Gastroesophageal sphincter (tissue), 4 donors: ENCODE measurements at regions not wholly inside any gene's neighbourhood (a gene's known extent, or its start where the extent isn't known, plus 50 kb on each side); places are given as distances from the start of the nearest gene placed in this dataset.

ENCODE experiments used
- ATAC-seq: fragments of 150-250 bp; one replicate; pipeline ENCODE4 v1.9.1; 2016; ENCODE audit warnings: mild to moderate bottlenecking, moderate library complexity
- H3K27ac ChIP-seq, 4 donors: fragments of 200-600 bp; sonication (generic) in 3 of 4; 1 replicate in 3 of 4; 2 replicates in 1 of 4; pipeline ENCODE4 v1.5.1; 2016 to 2019
- H3K27me3 ChIP-seq: fragments of 200-600 bp; sonication (generic); one replicate; pipeline ENCODE4 v1.5.1; 2019
- H3K36me3 ChIP-seq, 2 donors: fragments of 200-600 bp; sonication (generic); one replicate each; pipeline ENCODE4 v1.5.1; 2019; ENCODE audit warnings: control low read depth in 1 of 2
- H3K4me1 ChIP-seq, 3 donors: fragments of 200-600 bp; sonication (generic); 1 replicate in 2 of 3; 2 replicates in 1 of 3; pipeline ENCODE4 v1.5.1; 2016 to 2019; ENCODE audit warnings: control low read depth in 2 of 3
- H3K4me3 ChIP-seq, 2 donors: fragments of 200-600 bp; sonication (generic); one replicate each; pipeline ENCODE4 v1.5.1; 2019; ENCODE audit warnings: mild to moderate bottlenecking in 1 of 2, moderate library complexity in 1 of 2
- H3K9me3 ChIP-seq, 3 donors: fragments of 200-600 bp; sonication (generic); one replicate each; pipeline ENCODE4 v1.5.1; 2017 to 2019; ENCODE audit warnings: control low read depth in 2 of 3
- CTCF ChIP-seq, 4 experiments: fragments of 200-600 bp in 2 of 4; fragments of 450-650 bp in 2 of 4; sonication (generic) in 1 of 4; IDR thresholded peaks; one replicate each; pipeline ENCODE4 v1.5.1; 2017 to 2019; ENCODE audit warnings: antibody characterized with exemption in 4 of 4, mild to moderate bottlenecking in 2 of 4, moderate library complexity in 2 of 4
- EP300 ChIP-seq: sonication (generic); formaldehyde crosslinking; IDR thresholded peaks from one replicate; pipeline ENCODE4 v1.6.1; 2017; ENCODE audit warnings: antibody characterized with exemption, mild to moderate bottlenecking
- POLR2A ChIP-seq, 2 donors: fragments of 450-650 bp; IDR thresholded peaks; one replicate each; pipeline ENCODE4 v1.6.1; 2017; ENCODE audit warnings: antibody characterized with exemption in 2 of 2, mild to moderate bottlenecking in 2 of 2, moderate library complexity in 1 of 2
- POLR2AphosphoS5 ChIP-seq: sonication (generic); formaldehyde crosslinking; IDR thresholded peaks from one replicate; pipeline ENCODE4 v1.6.1; 2017; ENCODE audit warnings: antibody characterized with exemption
- WGBS, 2 donors: methylation state at CpG; one replicate each; pipeline ENCODE4 v1.1.5; 2018; ENCODE audit warnings: low coverage in 1 of 2; 5-methylcytosine and 5-hydroxymethylcytosine counted together

GRCh38 chr5:67677422-67677970 lies 480.9 kb upstream of the CD180 start:
- no peaks in the 10 kb centered on the region for H3K9me3 ChIP-seq
- WGBS, 2 donors, result 58% methylated on average over 2 of the region's 2 CpGs; no CpG with 5 or more reads in 1 of the 2 donors
- no peak overlapping the region for H3K4me3 ChIP-seq
- peak overlapping the region in 3 of 4 donors; percentile 77 to 98 (median 80) for H3K27ac ChIP-seq
- no peaks in the 10 kb centered on the region for H3K36me3 ChIP-seq
- ATAC-seq, result peak; percentile 37
- H3K4me1 ChIP-seq, result peaks cover 3 to 40% (median 10%) of the 10 kb centered on the region in 3 donors
- no peaks in the 10 kb centered on the region for H3K27me3 ChIP-seq
- no peak for TF ChIP-seq CTCF (IDR thresholded peaks at IDR 0.05)
- peak; percentile 75 for TF ChIP-seq POLR2AphosphoS5

- no peak for ATAC-seq
- WGBS, 2 donors, result 93 to 98% methylated on average over 2 of the region's 2 CpGs
- no peaks in the 10 kb centered on the region for H3K27me3 ChIP-seq
- peaks cover 3 to 40% (median 10%) of the 10 kb centered on the region in 3 donors for H3K4me1 ChIP-seq
- no peaks in the 10 kb centered on the region for H3K36me3 ChIP-seq
- TF ChIP-seq CTCF (IDR thresholded peaks at IDR 0.05) (no peak), POLR2A (IDR thresholded peaks at IDR 0.05) (no peak), POLR2AphosphoS5 (no peak), EP300 (no peak)
- no peaks in the 10 kb centered on the region for H3K9me3 ChIP-seq
- no peak overlapping the region for H3K4me3 ChIP-seq
- H3K27ac ChIP-seq, result peak overlapping the region in 2 of 4 donors; percentile 9 to 98
Observed at GRCh38 chr5:67676863-67677262, 480.3 kb upstream of the CD180 start.

GRCh38 chr5:67674159-67674655 lies 477.6 kb upstream of the CD180 start:
- Histone ChIP-seq H3K27me3 (no peaks in the 10 kb centered on the region), H3K4me3 (no peak overlapping the region), H3K4me1 (peaks cover 0 to 22% (median 4%) of the 10 kb centered on the region in 3 donors), H3K27ac (no peak overlapping the region), H3K9me3 (no peaks in the 10 kb centered on the region), H3K36me3 (no peaks in the 10 kb centered on the region)
- no peak for TF ChIP-seq CTCF (IDR thresholded peaks at IDR 0.05)
- TF ChIP-seq EP300, result no peak
- no peak for TF ChIP-seq POLR2A (IDR thresholded peaks at IDR 0.05)
- ATAC-seq, result no peak

GRCh38 chr5:67673618-67674017 lies 477.0 kb upstream of the CD180 start:
- TF ChIP-seq EP300, result no peak
- TF ChIP-seq POLR2A (IDR thresholded peaks at IDR 0.05), result no peak
- TF ChIP-seq POLR2AphosphoS5, result no peak
- no peak for ATAC-seq

GRCh38 chr5:67673180-67673579 lies 476.6 kb upstream of the CD180 start:
- H3K4me1 ChIP-seq, result peaks cover 0 to 18% (median 4%) of the 10 kb centered on the region in 3 donors
- TF ChIP-seq CTCF (IDR thresholded peaks at IDR 0.05) (no peak), POLR2AphosphoS5 (no peak), POLR2A (IDR thresholded peaks at IDR 0.05) (no peak), EP300 (no peak)
- no peak for ATAC-seq
- no peak overlapping the region for H3K27ac ChIP-seq
- WGBS, 2 donors, result 90 to 100% methylated on average over 2 of the region's 3 CpGs
- no peak overlapping the region for H3K4me3 ChIP-seq
- no peaks in the 10 kb centered on the region for H3K9me3 ChIP-seq
- H3K36me3 ChIP-seq, result no peaks in the 10 kb centered on the region
- H3K27me3 ChIP-seq, result no peaks in the 10 kb centered on the region

More at GRCh38 chr5:67673618-67674017, 477.0 kb upstream of the CD180 start:
- Histone ChIP-seq H3K36me3 (no peaks in the 10 kb centered on the region), H3K27me3 (no peaks in the 10 kb centered on the region), H3K9me3 (no peaks in the 10 kb centered on the region), H3K4me1 (peaks cover 0 to 18% (median 4%) of the 10 kb centered on the region in 3 donors), H3K4me3 (no peak overlapping the region), H3K27ac (no peak overlapping the region)
